ENCODE measurements at regions not wholly inside any gene's neighbourhood (a gene's known extent, or its start where the extent isn't known, plus 50 kb on each side); places are given as distances from the start of the nearest gene placed in this dataset.
"Not testable (repeated sequence)": the region's sequence is repeated elsewhere in the genome, so short reads cannot be mapped to it uniquely, and the experiment has no call there.

DNA sequence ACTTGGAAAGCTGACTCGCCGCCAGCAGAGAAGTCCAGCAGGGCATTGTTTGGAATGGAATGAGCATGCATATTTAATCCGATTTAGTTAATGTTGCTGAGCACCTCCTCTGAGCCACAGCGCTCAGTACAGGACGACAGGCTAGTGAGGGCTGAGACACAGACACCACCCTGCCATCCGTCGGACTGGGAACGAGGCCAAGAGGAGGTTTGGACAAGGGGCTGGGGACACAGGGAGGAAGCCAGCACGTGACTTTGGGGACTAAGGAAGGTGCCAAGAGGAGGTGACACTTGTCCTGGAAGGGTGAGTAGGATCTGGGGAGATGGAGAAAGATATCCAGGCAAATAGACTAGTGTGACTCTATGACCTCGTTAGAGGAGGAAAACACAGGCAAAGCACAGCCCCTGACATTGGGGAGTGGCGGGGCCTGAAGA is 152.5 kb upstream of the ECI2 start:
- intact Hi-C loops (cut with DNase I) = no loop called here
- DNase-seq = no peak

DNA sequence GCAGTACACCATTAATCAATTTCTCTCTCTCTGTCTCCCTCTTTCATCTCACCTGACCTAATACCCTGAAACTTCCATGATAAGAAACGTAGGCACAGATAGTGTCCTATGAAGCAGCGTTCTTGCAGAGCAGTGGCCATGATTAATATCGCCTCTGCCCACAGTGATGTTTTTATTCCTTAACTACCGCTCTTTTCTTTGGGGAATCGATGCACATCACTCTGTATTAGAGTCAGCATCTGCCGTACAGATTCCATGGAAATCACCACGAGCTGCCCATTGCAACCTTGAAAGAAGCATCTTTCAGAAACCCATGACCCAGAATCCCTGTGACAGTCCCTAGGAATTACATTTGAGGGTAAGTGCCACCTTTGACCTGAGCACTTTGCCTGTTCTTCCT is 152.0 kb upstream of the ECI2 start:
- intact Hi-C loops (cut with DNase I) = no loop called here
- DNase-seq = no peak

DNA sequence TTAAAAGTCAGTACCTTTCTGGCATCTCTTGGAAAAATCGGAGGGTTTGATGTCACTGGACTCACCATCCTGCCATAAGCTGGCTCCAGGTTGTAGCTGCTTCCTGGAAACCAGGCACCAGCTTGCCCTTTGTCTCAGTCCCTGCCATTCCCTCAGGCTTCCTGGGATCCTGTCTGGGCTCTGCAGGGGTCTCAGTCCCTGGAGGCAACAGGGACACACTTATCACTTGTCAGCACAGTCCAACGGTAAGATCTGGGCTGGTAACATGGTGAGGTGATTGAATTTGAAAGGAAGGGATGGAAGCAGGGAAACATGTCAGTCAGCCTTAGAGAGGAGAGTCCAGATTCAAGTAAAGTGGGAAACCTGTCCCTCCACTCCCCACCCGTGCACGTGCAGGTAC is 147.6 kb upstream of the ECI2 start:
- no peak for DNase-seq
- intact Hi-C loops (cut with DNase I) = no loop called here

DNA sequence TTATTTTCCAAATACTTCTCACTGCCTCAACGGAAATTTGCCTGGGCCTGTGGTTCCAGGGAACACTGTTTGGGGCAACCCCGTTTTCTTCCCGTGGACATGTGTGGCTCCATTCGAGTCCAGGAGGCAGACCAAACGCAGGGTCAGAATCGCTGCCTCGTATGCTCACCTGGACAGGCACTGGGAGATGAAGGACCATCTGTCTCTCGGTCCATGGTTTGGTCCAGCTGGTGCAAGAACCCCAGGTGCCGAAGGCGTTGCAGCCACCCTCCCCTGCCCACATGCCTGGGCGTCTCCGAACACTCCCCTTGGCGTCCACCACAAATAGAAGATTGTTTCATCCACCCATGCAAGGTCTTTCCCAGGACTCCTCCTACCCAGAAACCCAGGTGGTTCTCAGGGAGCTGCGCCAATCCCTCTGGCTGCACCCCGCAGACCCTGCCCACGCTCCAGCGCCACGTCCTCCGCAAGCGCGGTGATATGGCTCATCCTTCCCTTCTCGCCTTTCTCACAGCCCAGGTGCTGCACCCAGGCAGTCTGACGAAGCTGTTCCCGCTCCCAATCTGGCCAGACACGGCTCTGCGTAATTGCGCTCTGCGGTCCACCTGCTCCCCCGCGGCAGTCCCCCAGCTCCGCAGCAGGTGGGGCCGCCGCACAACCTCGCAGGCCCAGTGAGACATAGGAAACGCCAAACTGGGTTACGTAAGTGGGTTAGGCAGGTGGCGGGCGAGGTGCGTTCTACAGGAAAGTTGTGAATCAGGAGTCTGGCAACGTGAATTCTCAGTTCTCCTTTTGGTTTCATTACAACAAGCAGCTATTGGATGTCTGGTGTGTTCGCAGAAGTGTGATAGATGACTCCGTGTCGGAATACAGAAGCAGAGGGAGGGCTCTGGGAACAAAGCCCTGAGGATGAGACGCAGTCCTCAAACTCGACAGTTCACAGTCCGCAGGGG is 146.2 kb upstream of the ECI2 start:
- DNase-seq = peak; percentile 19 to 95 (median 72)
- intact Hi-C loops (cut with DNase I) = no loop called here

DNA sequence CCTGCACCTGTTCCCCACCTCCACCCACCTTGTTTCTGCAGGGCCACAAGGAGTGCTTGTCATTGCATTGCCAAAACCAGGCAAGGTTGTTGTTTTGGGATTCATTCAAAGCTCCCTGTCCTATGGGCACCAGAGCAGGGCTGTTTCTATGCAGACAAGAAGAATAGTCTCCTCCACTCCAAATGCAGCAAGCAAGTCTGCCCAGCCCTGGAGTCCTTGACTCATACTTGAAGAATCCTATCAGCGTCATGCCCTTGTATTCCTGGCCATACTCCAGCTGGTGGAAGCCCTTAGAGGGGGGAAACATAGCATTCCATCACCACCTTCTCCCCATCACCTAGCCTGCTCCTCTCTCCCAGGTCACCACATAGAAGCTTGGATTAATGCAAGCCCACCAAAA is 145.3 kb upstream of the ECI2 start:
- intact Hi-C loops (cut with DNase I) = no loop called here
- DNase-seq = peak in 2 of 10 donors; percentile 20 to 78

DNA sequence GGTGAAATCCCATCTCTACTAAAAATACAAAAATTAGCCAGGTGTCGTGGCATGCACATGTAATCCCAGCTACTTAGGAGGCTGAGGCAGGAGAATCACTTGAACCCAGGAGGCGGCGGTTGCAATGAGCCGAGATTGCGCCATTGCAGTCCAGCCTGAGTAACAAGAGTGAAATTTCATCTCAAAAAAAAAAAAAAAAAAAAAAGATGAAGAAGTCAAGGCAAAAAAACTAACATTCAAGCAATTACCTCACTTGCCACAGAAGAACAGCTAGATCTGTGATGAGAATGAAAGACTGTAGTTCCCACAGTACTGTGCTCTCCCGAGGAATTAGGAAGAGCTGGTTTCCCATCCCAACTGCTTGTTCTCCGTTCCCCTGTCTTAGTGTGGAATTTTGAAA is 144.7 kb upstream of the ECI2 start:
- intact Hi-C loops (cut with DNase I) = no loop called here
- no peak for DNase-seq

DNA sequence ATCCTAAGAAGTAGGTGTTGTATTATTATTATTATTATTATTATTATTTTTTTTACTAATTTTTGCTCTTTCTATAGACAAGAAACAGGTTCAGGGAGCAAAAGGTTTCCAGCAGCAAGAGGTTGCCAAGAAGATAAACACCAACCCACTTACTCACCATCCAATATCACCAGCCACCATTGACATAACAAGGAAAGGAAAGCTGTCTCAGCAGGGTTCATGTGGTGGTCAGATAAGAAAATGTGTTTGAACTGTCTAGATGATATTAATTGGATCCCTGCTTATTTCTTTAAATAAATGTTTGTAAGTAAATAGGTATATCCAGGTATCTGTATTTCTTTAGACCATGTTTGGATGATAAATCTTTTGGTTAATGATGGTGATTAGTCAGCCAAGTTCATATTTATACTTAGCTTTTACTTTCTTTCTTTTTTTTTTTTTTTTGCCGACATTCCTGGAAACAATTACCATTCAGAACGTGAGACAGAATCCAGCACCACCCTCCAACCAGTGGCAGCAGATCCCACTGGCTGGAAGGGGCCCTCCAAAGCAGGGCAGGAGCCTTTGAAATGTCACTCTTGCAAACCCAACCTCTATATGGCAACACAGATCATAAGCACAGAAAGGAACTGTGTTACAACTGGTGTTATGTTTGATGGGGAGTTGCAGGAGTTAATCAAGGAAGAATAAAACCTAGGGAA is 139.2 kb upstream of the ECI2 start:
- intact Hi-C loops (cut with DNase I) = no loop called here
- no peak for DNase-seq

DNA sequence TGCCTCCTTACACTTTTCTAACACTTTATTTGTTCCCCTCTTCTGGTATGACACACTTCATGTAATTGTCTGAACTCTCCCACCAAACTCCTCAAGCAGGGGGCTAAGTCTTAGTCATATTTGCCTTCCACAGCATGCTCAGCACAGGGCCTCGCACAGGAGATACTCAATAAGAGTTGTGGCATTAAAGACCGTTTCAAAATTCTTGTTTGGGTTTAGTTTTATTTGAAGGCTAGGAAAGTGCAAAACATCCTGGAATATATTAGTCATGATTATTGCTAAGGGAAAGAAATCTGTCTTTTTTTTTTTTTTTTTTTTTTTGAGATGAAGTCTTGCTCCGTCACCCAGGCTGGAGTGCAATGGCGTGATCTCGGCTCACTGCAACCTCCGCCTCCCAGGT is 137.6 kb upstream of the ECI2 start:
- DNase-seq = no peak
- intact Hi-C loops (cut with DNase I) = no loop called here

DNA sequence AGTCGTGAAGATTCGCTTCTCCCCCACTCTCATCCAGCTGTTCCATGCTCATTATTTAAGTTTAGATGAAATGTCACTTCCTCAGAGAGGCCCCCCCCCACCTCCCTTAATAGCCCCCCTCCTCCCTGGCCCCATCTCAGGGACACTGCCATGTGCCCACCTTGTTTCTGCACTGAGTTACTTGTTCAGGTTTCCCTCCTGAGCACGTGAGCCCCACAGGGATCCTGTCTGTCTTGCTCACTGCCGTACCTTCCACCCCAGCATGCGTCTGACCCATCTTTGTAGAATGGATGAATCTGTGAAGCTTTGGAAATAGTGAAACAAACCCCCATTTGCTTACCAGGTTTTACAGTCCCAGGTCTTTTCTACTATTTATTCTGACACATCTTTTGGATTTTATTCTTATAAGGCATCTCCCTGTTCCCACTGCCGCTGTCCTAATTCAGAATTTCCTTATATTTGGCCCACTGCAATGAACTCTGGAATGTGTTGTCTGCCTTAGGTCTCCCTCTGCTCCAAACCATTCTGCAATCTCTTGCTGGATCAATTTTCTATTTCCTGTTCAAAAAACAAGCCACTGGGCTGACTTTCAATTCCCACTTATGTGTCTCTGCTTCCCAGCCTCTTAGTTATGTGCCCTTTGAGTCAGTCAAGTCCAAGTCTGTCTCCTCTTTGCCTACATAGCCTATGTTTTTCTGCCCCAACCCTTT is 136.5 kb upstream of the ECI2 start:
- intact Hi-C loops (cut with DNase I) = no loop called here
- no peak for DNase-seq

DNA sequence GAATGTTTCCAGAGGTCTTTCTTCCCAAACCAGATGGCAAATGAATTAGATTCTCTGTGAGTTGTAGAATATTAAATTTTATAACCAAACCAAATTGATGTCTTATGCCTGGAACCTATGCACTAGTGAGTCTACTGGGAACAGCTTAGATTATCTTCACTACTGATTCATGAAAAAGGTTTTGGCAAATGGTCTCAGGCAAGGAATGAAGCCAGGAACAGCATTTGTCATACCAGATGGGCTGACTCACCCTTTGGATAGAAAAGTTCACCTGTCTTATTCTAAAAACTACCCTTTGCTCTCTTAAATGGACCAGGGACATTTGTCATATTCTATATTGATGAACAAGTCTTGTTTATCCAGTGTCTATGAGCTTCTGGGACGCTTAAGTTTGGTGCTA is 135.4 kb upstream of the ECI2 start:
- no peak for DNase-seq
- intact Hi-C loops (cut with DNase I) = no loop called here

DNA sequence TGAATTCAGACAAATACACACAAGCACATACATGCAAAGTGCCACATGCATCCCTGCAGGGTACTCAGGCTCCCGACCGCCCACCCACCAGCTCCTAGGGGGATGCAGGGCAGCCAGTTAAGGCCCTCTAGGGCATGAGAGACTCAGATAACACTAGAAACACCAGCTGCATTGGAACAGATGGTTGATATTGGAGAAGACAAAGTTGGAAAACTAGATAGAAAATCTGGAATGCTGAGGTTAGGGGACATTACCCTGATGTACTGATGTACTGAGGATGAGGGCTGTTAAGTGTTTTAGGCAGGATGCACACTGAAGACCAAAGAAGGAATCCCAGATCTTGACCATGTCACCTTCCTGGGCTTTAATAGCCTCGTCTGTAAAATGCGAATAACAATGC is 134.6 kb upstream of the ECI2 start:
- intact Hi-C loops (cut with DNase I) = no loop called here
- no peak for DNase-seq

DNA sequence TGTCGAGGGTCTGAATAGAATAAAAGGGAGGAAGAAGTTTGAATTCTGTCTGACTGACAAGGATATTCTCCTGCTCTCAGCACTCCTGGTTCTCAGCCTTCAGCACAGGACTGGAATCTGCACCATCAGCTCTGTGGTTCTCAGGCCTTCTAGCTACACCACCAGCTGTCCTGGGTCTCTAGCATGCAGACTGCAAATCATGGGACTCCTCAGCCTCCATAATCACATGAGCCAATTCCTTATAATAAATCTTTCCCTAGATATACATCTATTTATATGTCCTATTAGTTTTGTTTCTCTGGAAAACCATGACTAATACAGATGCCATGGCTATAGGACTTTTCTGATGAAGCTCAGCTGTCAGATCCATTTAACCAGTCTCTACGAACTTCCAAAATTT is 132.8 kb upstream of the ECI2 start:
- intact Hi-C loops (cut with DNase I) = no loop called here
- DNase-seq = no peak

DNA sequence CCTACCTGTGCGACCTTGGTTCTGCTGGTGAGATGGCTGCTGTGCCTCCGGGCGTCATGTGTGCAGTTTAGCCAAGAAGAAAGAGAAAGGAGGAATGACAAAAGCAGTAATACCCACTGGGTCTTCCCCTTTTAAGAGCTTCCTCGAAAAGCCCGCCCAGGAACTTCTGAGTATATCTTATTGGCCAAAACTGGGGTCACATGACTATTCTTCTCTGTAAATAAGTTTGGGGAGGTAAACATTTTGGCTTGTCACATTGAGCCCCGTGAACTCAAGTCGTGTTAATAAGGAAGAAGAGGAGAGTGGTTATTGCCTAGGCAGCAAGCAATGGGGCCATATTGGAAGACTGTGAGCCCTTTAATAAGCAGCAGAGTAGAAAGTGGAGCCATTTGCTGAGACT is 130.4 kb upstream of the ECI2 start:
- DNase-seq = no peak
- intact Hi-C loops (cut with DNase I) = no loop called here

DNA sequence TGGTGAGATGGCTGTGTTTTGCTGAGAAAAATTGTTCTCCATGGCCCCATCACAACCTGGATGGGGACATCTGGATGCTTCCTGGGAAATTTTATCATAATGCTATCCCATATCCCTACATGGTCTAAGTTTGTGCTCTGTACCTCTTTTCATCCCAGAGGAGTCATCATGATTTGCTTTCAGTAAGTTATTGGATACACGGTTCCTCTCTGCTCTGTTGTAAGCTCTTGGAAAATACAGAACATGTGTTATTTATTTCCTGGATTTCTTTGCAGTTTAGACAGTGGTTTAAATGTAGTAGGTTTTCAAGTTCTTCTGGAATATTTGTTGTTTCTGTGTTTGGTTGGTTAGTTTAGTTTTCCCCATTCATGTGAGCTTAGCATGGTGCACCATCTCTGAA is 129.2 kb upstream of the ECI2 start:
- DNase-seq = no peak
- intact Hi-C loops (cut with DNase I) = no loop called here

DNA sequence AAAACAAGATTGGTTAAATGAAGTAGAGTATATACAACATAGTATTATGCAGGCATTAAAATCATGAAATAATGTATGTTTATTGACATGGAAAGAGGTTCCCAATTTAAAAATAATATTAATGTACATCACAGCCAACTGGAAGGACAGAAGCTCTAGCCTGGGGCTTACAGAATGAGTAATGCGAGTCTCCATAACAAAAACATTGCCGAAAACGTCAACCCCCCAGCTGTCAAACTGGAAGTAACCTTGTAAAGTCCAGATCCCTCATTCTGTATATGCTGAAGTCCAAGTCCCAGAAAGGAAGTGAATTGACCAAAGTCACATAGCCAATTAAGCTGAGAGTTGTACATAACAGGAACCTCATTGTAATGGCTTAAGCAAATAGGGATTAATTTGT is 128.7 kb upstream of the ECI2 start:
- no peak for DNase-seq
- intact Hi-C loops (cut with DNase I) = no loop called here

DNA sequence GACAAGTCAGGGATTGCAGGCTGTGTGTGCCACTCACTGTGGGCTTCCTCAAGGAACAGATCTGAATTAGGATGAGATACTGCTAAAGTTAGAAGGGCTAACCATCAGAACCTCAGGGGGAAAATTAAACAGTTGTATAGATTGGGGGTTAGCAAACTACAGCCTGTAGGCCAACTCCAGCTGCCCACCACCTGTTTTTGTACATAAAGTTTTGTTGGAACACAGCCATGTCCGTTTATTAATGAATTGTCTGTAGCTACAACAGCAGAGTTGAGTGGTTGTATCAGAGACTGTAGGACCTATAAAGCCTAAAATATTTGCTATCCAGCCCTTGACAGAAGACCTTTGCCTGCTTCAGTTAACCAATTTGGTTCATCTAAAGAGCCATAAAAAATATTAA is 127.2 kb upstream of the ECI2 start:
- DNase-seq = no peak
- intact Hi-C loops (cut with DNase I) = no loop called here

DNA sequence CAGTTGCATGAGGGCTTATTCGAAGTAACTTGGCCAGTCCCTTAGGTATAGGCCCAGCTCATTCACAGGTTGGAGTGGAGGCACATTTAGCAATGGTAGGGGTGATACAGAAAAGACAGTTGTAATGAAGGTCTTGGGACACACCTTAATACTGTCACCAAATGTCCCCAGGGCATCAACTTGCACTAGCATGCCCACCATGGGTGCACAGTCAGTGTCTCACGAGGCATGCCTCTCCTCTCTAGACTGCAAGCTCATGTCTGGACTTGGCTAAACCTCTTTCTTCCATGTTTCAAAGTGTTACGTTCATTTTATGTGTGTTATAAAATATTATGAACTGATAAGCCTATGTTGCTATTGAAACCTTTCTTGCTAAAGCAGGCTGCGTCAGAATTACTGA is 124.0 kb upstream of the ECI2 start:
- intact Hi-C loops (cut with DNase I) = no loop called here
- DNase-seq = no peak

DNA sequence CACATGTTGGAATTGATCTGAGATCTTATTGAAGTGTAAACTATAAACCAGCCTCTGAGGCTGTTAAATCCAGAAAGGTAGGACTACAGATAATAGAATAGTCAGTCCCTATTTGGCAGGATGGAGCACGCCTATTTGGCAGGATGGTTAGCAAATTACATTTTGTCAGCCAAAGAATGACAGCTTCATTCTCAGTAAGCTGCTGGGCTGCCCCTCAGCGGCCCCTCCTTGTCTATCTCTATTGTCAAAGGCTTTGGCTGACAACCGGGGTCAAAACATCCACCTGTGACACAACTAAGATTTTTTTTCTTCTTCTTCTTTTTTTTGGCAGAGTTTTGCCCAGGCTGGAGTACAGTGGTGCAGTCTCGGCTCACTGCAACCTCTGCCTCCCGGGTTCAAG is 123.4 kb upstream of the ECI2 start:
- DNase-seq = no peak
- intact Hi-C loops (cut with DNase I) = no loop called here

DNA sequence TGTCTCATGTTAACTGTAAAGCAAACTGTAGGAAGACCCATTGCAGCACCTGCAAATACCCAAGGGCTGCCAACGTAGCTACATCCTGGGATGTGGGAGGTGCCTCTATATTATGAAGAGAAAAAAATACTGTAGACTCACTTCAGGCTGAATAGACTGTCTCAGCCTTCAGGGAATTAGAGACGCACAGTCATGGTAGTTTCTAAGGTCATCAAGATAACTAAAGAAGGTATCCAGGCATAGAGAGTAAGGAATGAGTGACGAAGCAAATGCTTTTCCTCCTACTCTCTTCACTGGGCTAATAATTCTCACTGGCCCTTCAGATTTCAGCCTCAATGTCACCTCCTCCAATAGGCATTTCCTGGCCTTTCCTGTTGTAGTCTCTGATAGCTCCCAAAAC is 121.6 kb upstream of the ECI2 start:
- DNase-seq = no peak
- intact Hi-C loops (cut with DNase I) = no loop called here

DNA sequence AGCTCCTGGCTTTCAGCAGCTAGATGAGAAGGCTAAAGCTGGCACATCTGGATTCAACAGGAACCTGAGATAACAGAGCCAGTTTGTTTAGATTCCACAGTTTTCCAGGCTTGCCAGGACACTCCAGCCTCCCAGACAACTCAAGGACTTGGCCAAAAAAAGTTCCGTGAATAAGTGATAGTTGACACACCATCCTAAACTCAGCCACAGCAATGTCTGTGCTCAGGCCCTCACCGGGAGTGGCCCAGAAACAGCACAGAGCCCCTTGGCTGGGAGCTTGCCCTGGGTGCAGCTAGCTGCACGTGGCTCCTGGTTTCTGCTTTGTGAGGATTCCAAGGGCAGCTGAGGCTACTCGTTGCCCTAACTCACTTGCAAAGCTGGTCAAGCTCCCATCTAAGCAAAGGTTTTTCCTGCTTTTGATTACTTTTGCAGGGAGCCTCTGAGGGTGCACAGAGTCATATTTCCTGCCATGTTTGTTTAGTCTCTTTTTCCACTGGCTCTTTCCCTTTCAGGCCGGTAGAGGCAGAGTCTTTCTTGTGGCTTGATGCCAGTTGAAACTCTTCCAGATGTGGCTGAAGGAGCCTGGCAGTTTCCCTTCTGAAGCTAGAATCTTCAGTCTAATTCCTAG is 118.3 kb upstream of the ECI2 start:
- DNase-seq = no peak
- intact Hi-C loops (cut with DNase I) = no loop called here

DNA sequence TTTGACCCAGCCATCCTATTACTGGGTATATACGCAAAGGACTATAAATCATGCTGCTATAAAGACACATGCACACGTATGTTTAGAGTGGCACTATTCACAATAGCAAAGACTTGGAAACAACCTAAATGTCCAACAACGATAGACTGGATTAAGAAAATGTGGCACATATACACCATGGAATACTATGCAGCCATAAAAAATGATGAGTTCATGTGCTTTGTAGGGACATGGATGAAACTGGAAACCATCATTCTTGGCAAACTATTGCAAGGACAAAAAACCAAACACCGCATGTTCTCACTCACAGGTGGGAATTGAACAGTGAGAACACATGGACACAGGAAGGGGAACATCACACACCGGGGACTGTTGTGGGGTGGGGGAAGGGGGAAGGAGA is 117.1 kb upstream of the ECI2 start:
- DNase-seq; intact Hi-C loops (cut with DNase I): not testable (repeated sequence)
